NCI-H446 treated with DMSO at 0.1 percent for 48 hours (cell line): ENCODE measurements at regions not wholly inside any gene's neighbourhood (a gene's known extent, or its start where the extent isn't known, plus 50 kb on each side); places are given as distances from the start of the nearest gene placed in this dataset.

ENCODE experiments used
- DNase-seq: peaks from one replicate; lab custom pipeline; 2025; lab: John Stamatoyannopoulos, UW

DNA sequence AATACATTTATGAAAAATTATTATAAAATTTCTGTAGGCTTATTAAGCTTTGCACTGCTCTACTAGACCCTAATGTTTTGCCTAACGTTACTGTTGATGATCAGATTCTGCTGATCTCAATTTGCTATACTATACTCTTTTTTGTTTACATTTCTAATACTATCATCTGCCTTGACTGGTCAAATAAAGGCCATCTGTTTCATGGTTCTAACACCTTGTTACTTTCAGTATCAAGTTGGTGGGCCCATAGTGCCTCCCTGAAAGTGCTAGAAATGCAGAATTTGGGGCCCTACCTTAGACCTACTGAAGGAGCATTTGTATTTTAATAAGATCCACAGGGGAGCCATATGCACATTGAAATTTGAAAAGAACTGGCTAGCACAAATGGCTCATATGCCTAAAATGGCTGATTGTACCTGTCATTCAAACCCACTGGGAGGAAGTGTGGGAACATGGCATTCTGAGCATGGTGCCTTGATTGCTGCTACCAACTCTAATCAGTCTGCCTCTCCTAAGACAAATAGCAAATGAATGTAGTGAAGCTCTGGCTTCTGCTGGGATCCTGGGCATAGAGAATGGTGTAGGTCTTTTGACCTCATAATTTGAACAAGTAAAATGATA, 199.1 kb upstream of the BTBD3 start:
- no peak for DNase-seq

DNA sequence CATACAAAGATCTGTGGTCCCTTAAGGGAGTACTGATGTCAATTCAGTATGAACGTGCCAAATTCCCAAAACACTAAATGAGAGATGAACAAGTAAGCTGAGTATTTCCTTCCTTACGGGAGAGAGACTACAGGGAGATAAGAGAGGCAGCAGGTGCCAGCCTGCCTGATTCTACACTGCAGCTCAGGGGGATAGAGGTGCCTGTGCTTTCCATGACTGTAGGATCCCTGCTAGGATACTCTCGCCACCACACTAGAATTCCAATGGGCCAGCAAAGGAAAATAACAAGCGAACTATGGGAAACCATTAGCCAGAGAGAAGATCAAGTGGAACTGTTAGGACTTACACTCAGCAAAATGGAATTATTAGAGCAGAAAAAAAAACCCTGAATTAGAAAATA, 198.5 kb upstream of the BTBD3 start:
- DNase-seq = no peak

DNA sequence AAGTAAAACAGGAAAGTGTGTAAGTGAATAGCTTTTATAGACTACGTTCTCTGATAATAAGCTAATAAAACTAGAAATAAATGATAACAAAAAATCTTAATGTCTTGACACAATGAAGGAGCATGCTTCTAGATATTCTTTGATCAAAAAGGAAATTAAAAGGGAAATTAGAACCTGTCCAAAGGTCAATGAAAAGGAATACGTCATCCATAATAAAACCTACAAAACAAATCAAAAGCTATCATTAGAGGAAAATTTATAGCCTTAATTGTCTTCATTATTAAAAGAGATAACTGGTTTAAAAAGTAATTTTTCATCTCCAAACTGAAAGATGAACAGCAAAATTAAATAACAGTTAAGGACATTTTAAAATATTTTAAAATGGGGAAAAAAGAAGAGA, 196.3 kb upstream of the BTBD3 start:
- no peak for DNase-seq

GRCh38 chr20:11724097-11724496, 193.6 kb upstream of the BTBD3 start:
- no peak for DNase-seq

DNA sequence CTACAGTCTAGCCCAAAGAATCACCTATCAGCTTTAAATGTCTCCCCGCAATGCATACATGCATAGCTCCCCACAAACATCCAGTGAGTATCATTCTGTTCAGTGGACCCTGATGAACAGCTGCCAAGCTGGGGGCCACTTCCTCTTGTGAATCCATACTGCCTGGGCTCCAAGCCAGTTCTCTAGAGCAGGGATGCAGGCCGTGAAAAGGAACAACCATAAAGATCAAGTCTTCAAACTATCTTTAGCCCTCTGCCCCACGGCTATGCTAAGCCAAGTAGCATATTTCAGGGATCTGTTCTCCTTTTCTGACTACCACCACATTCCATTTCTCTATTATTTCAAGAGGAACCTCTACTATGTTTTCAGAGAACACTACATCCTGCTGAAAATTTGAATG, 191.7 kb upstream of the BTBD3 start:
- DNase-seq = peak; percentile 57

- no peak for DNase-seq
Observed at GRCh38 chr20:11727708-11728107, 190.0 kb upstream of the BTBD3 start.

- DNase-seq = no peak
Observed at GRCh38 chr20:11728937-11729336, 188.8 kb upstream of the BTBD3 start.

DNA sequence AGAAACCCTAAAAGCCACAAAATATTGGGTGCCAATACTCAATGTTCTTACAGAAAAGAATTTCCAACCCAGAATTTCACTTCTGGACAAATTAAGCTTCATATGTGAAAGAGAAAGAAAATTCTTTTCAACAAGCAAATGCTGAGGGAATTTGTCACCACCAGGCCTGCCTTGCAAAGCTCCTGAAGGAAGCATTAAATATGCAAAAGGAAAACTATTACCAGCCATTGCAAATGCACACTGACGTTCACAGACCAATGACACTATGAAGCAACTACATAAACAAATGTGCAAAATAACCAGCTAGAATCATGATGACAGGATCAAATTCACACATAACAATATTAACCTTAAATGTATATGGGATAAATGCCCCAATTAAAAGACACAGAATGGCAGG, 187.9 kb upstream of the BTBD3 start:
- DNase-seq = no peak

GRCh38 chr20:11734431-11734830, 183.3 kb upstream of the BTBD3 start:
- peak; percentile 90 for DNase-seq

DNA sequence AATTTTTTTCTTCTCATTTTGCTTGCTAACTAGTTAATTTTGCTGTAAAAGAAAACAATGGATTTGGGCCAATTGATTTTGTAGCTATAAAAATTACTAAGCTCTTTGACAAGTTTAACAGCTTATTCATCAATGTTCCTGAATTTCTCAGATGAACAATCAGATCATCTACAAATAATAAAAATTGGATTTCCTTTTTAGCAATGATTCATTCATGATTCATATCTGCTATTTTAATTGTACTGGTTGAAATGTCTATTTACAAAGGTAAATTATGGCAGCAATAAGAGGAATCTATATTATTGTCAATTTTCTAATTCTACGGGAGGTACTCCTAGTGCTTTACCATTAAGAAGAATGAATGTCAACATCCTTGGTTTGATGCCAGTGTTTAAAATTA, 178.8 kb upstream of the BTBD3 start:
- no peak for DNase-seq

- peak; percentile 76 for DNase-seq
Observed at GRCh38 chr20:11740975-11741374, 176.7 kb upstream of the BTBD3 start.

GRCh38 chr20:11745145-11745544, 172.5 kb upstream of the BTBD3 start:
- no peak for DNase-seq

DNA sequence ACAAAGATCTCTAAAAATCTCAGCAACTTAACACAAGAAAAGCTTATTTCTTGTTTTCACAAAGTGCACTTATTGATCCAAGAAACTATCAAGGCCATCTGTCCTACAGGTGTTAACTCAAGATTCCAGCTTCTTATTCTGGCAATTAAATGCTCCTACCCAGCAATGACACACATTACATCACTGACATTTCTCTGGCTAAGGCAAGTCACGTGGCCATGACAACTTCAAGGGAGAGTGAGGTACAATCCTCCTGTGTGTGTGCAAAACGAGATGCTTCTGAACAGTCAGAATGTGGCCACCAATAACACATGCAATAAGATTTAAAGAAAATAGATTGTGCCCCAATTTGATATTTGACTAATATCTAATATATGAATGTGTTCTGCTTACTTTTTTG, 169.3 kb upstream of the BTBD3 start:
- DNase-seq = no peak

GRCh38 chr20:11752336-11752735, 165.4 kb upstream of the BTBD3 start:
- DNase-seq = no peak

GRCh38 chr20:11753155-11753554, 164.5 kb upstream of the BTBD3 start:
- no peak for DNase-seq

GRCh38 chr20:11754451-11754850, 163.2 kb upstream of the BTBD3 start:
- no peak for DNase-seq

DNA sequence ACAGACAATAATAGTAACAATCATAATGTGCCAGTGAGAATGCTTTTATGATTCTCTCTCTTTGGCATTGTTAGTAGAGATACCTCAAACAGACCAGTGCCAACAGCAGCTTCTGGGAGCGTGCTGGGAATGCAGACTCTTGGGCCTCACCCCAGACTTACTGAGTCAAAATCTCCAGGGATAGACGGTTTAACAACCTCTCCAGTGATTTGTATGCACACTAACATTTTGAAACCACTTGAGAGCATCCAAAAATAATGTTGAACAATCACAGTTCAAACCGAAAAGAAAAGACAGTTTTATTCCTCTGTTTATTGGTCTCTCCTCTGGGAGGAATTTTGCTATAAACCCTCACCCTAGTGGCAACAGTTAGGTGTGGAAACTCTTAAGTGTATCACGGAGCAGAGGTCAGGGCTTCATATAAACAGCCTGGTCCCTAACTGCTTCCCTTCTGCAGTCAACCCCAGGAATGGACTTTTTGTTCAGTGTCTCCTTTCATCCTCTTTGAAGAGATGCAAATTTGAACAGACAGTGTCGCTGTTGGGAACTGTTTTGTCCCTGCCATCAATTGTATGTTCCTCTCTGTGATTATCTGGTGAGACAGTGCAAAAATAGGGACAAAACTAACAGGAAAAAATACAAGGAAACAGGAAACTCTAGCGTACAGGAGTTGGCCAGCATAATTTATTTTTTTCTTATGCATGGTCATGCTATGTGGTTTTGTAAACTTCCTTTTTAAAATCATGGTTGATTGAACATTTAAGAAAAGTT, 162.4 kb upstream of the BTBD3 start:
- DNase-seq = no peak

- DNase-seq = peak; percentile 60
Observed at GRCh38 chr20:11761497-11761896, 156.2 kb upstream of the BTBD3 start.

DNA sequence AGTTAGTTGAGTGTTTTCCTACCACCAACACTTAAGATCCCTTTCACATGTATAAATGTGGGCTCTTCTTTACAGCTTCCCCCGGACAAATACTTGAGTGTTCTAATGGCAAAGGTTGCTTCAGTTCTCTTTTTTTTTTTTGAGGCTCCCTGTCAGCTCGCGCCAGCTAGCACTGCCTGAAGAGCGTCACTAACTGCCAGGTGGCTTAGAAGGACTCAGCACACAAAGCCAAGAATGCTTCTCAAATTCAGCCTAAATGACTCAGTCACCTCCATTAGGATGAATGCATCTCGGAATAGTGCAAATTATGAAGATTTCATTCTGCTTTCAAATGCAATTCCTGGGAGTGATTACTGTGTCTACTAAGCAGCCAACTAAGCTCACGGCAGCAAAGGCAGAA, 150.7 kb upstream of the BTBD3 start:
- DNase-seq = peak; percentile 68

DNA sequence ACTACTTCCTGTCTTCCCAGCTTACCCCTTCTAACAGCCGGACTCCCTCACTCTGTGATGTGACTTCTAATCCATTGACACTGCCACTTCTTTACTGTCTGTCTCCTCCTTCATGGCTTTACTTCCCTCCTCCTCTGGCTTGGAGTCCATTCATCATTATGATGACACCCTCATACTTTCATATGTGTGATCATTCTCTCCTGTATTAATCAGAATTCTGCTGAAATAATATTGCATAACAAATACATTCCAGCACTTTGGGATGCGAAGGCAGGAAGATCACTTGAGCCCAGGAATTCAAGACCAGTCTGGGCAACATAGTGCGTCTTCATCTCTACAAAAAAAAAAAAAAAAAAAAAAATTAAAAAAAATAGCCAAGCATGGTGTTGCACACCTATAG, 147.9 kb upstream of the BTBD3 start:
- DNase-seq = no peak

DNA sequence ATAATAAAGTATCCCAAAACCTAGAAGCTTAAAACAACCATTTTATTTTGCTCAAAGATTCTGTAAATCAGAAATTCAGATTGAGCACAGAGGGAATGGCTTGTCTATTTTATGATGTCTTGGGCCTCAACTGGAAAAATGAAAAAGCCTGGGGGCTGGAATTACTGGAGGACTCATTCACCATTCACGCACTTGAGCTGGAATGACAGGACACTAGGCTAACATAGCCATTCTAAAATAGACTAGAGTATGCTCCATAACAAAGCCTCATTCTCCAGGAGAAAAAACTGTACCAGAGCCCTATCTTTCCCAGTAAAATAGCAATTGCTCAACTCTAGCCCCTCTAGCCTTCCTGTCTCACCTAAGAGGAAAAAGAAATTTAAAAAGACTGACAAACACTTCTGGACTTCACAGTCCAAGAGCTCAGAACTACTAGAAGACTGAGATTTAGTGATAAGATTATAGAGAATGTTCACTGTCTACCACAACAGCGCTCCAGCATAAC, 145.4 kb upstream of the BTBD3 start:
- no peak for DNase-seq

DNA sequence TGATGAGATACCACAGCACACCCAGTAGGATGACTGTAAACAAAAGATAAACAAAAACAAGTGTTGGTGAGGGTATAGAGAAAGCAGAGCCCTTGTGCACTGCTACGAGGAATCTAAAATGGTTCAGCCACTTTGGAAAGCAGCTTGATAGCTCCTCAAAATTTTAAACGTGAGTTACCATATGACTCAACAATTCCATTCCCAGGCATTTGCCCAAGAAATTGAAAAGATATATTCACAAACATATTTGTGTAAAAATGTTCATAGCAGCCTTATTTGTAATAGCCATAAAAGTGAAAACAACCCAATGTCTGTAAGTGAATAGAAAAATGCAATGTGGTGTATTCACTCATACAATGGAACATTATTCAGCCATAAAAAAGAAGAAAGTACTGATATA, 141.0 kb upstream of the BTBD3 start:
- no peak for DNase-seq

GRCh38 chr20:11777387-11778205, 140.1 kb upstream of the BTBD3 start:
- peak; percentile 33 for DNase-seq
